ENCODE measurements at regions not wholly inside any gene's neighbourhood (a gene's known extent, or its start where the extent isn't known, plus 50 kb on each side); places are given as distances from the start of the nearest gene placed in this dataset.

- peak; percentile 12 for DNase-seq
Measured at GRCh38 chr3:56889131-56889530, 87.4 kb upstream of the ARHGEF3 start.

DNA sequence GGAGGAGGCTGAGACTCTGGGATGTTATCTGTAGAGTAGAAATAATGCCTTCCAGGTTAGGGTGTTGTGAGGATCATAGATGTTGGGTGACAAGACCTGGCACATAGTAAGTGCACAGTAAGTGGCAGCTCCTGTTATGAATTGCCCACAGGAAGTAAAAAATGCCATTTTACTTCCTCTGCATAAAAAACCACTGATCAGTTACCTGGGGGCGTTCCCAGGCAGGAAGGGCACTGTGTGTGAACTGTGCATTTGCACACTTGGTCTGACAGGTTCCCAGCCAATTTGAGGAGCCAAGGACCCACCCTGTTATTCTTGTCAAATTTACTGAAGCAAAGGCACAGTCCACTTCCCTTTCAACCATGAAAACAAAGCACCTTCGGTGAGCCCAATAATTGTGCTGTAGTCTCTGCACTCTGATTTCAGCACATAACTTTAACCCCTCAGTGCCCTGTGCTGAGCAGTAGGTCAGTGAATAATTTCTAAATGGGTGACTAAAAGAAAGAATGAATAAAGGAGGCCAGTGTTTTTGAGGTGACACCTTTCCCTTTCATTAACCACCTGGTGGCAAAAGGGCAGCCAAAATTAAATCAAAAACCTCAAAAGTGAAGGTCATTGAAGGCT, 85.8 kb upstream of the ARHGEF3 start:
- DNase-seq = no peak

DNA sequence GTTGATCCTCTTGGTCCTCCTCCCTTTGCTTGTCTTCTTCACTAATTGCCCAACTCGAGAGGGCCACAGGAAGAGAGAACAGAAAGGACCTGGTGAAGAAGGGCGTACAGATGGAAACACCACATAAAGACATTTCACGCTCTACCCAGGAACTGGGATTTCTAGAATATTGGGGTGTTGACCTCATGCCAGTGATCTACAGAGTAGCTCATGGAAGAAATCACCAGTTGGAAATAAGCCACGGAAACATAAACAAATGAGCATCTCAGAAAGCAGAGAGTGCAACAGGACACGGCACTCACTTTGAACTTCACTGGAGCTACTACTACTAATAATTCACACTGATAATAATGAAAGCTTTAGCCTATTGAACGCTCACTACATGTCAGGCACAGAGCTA, 84.6 kb upstream of the ARHGEF3 start:
- peak; percentile 3 for DNase-seq

GRCh38 chr3:56885879-56886278, 84.1 kb upstream of the ARHGEF3 start:
- DNase-seq = no peak

DNA sequence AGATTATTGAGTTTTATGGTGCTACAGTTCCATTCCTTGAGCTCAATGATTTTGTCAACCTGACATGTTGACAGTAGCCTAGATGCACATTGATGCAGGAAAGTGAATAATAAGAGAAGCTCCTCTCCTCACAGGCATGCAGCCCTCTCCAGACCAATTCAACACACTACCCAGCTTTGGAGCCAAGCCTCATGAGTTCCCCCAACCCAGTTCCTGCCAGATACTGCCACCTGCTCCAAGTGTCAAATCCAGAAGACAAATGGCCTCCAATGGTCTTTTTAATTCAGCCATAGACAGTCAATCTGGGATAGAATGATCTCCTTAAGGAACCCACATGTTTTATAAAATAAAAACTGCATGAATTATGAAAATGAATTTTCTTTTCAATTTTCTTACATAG, 83.7 kb upstream of the ARHGEF3 start:
- DNase-seq = peak; percentile 5

DNA sequence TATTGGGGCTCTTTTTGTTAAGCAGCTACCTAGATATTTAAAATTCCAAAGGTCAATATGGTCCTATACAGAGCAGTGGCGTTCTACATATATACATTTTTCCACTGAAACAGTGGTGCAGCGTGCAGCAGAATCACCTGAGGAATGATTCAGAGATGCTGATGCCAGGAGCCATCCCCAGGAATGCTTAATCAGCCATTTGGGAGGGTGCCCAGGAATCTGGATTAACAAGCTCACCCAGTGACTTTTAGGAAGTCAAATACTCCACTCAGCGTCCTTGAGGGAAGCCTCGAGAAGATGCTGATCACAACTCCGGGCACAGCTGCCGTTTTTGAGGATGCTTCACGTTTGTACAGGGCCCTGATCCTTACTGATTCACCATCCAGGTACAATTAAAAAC, 82.6 kb upstream of the ARHGEF3 start:
- DNase-seq = no peak

DNA sequence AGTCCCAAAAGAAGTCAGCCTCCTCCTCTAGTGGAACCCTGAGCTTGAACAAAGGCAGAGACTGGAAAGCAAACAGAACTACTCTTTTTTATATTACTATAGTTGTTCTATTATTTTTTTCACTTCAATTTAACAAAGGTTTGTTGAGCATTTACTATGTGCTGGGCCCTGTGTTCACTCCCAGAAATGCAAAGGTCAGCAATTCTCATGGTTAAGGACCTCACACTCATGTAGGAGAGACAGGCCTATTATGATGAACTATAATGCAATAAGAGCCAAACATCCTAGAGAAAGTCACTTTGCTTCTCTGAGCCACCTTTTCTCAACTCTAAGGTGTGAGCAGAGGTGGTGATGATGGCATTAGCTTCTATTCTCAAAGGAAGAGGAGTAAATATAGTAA, 82.1 kb upstream of the ARHGEF3 start:
- no peak for DNase-seq

GRCh38 chr3:56882896-56883295, 81.1 kb upstream of the ARHGEF3 start:
- no peak for DNase-seq

DNA sequence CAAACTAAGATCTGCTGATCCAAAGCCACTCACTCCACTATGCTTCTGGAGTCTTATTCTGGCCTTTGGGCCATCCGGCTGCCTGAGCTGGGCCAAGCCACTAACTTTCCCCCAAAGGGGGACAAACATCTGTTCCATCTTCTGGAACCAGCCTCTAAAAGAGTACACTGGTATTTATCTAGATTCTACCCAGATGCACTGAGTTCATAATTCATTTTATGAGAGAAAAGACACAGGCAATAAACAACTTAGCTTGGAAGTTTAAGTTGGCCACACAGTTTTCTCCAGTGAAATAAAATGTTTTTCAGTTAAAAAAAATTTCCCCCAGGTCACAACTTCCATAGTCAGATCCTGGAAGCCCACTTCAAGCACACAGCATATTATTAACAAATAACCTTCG, 80.1 kb upstream of the ARHGEF3 start:
- no peak for DNase-seq

DNA sequence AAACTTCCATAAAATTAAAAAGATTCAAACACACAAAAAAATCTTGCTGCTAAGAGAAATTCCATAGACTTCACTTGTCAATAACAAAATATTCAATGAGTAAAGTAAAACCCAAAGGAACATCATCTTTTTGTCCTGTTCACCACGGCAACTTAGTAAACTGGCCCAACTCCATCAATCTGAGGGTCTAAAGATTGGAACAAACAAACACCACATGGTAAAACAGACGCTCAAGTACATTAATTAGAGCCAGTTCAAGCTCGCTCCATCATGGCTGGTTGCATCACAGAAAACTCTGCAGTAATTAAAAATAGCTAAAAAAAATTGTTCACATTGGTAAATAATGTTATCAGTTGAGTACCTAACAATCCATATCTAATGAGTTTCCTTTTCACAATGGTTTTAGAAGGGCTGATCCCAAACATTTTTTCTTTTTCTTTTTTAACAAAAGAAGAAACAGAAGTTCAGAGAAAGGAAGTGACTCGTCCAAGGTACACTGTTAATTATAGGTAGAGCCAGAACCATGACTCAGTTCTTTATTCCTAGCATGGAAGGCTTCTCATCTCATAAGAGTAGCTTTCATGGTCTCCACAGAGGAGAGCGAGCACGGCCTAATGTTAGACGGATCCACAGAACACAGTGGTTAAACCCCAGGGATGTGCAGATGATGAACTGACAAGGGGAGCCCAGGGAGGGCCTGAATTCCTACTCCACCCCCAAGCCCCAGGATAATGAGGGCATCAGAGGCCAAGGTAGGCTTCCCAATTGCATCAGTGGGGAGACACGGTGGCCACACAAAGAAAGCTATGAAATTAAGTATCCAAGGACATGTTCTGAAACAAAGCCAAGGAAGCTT, 79.2 kb upstream of the ARHGEF3 start:
- DNase-seq = no peak

- DNase-seq = no peak
Measured at GRCh38 chr3:56879436-56880215, 77.9 kb upstream of the ARHGEF3 start.

DNA sequence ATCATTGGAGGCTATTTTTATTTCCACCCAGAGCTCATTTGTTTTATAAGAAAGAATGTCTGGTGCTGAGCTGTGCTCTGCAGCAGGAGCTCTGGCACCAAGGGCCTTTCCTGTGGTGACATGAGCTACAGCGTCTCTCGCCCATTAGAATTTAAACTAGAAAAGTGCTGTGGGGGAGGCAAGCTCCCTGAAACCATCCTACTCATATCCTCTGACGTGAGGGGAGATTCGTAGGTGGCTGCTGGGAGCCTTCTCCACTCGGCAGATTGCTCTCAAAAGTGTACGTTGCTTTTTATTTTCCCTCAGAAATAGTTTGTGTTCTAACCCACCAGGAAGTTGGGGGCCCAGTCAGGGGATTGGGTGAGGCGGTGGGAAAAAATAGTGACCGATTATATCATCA, 76.3 kb upstream of the ARHGEF3 start:
- no peak for DNase-seq

GRCh38 chr3:56876916-56877315, 75.2 kb upstream of the ARHGEF3 start:
- DNase-seq = no peak

DNA sequence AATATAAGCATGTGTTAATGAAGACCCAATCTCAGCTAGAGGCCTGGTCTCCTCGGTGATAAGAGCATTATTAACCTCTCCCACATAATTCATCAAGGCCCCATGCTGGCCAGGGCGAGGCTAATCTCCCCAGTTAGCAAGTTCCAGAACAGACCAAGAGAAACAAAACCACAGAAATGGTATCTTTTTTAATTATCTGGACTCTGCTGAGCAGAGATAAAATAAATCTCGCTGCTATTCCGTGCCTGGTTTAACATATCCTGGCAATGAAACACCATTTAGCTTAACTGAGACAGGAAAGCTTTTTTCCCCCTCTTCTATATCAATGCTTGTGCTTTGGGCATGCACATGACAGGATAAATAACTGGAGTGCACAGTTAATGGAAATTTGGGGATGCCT, 72.5 kb upstream of the ARHGEF3 start:
- peak; percentile 45 for DNase-seq

DNA sequence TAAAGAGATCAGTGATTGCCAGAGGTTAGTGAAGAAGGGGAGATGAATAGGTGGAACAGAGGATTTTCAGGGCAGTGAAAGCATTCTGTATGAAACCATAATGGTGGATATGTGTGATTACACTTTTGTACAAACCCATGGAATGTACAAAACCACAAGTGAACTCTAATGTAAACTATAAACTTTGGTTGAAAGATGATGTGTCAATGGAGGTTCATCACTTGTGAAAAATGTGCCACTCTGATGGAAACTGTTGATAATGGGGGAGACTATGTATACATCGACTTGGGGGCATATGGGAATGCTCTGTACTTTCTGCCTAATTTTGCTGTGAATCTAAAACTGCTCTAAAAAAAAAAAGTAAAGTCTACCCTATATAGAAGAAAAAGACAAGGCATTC, 68.7 kb upstream of the ARHGEF3 start:
- no peak for DNase-seq

GRCh38 chr3:56869157-56869889, 67.6 kb upstream of the ARHGEF3 start:
- peak; percentile 27 for DNase-seq

DNA sequence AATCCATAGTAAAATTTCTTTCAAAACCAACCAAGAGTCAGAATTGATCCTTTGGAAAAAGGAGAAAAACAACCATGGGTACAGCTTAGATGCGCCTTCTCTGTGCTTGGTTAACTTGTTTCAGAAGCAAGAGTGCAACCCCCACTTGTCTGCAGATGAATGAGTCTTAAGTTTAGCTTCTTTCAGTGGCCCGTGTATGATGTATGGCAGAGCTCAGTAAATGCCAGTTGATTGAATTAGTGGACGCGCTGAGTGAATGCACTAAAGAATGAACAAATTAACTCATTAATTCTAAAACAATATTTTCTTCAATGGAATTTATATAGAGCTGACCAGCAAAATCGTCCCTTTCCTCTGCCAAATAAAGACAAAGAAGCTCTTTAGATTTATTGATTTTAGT, 67.0 kb upstream of the ARHGEF3 start:
- peak; percentile 41 for DNase-seq

- DNase-seq = no peak
Measured at GRCh38 chr3:56867671-56868070, 65.9 kb upstream of the ARHGEF3 start.

DNA sequence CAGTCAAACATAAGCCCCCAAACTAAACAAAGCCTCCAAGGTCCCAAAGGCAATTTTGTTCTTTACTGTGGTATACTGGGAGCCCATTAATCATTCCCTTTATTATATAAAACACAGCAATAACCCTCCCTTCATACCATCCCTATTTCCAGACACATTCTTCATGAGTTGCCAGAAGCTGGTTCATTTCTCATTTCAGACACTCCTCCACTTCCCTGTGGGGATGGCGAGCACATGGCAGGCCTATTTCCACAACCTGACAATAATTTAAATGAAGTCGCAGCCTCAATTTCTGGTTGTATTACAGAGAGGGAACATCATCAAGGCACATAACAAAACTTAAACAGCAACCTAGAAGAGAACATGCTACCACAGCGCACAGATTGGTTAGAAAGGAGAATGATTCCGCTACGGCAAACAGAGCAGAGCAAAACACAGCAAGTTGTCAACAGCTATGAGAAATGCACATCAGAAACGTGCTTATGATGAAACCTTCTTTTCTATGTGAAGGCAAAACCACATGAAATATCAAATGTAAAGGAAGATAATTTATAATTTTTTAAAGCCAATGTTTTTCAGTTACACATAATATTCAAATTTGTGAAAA, 63.3 kb upstream of the ARHGEF3 start:
- no peak for DNase-seq

DNA sequence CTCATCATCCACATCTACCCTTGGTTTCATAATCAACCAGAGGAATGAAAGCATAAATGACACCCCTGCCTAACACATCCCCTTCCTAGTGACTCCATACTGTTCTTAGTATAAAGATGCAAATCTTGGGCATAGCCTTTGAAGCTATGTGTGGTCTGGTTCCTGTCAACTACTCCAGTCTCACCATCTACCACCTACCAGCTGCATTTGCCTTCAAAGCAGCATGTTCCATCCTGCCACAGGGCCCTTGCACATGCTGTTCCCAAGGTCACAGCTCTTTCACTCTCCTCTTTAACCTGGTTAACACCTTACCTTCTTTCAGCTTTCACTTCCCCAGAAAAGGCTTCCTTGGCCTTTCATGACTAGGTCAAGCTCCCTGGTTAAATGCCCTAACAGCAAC, 62.3 kb upstream of the ARHGEF3 start:
- DNase-seq = no peak

- DNase-seq = no peak
Measured at GRCh38 chr3:56862352-56863062, 60.8 kb upstream of the ARHGEF3 start.

DNA sequence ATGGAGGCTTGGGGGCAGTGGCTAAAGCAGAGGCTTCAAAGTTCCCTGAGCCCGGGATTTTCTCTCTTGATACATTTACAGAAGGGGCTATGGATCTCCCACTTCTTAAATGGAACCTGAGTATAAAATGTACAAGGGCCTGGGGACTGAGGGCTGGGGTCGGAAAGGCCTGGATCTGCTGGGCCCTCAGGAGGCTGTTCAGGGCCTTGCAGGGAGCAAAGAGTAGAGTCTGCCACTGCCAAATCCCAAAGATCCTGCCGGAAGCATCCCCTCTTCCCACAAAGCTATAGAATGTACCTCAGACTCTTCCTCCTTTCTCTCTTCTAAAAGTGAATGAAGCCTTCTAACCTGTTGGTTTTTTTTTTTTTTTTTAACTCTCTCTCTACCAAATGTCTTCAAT, 59.8 kb upstream of the ARHGEF3 start:
- DNase-seq = no peak

Data from NCI-H82 (cell line).